ENCODE measurements at regions not wholly inside any gene's neighbourhood (a gene's known extent, or its start where the extent isn't known, plus 50 kb on each side); places are given as distances from the start of the nearest gene placed in this dataset.

GRCh38 chrX:143165778-143166177 lies 140.1 kb downstream of the SPANXN4 start:
- H3K79me2 ChIP-seq (replicated peaks; ENCODE audit: insufficient read depth): no peaks in the 10 kb centered on the region
- Mint-ChIP-seq H3K27ac (no peak overlapping the region), H3K27me3 (ENCODE audit: insufficient read depth, low read depth, poor library complexity) (no peaks in the 10 kb centered on the region), H3K36me3 (ENCODE audit: low read depth) (no peaks in the 10 kb centered on the region), H3K4me1 (peaks cover 10% of the 10 kb centered on the region; the same call in 2 of the 3 replicates), H3K4me3 (no peak overlapping the region), H3K9me3 (no peaks in the 10 kb centered on the region)
- no peaks in the 10 kb centered on the region for H4K20me1 ChIP-seq (replicated peaks; ENCODE audit: insufficient read depth)
- H3K36me3 ChIP-seq (ENCODE audit: insufficient read depth): no peaks in the 10 kb centered on the region
- no peak overlapping the region for H3K4me2 ChIP-seq
- H2AFZ ChIP-seq: no peak overlapping the region
- H3F3A ChIP-seq (replicated peaks; ENCODE audit: low read depth): no peaks in the 10 kb centered on the region
- H3K4me1 ChIP-seq (ENCODE audit: insufficient read depth): no peaks in the 10 kb centered on the region
- H3K27ac ChIP-seq (ENCODE audit: low read depth): no peak overlapping the region
- TF ChIP-seq ZNF462 (CRISPR knock-in tag; IDR thresholded peaks at IDR 0.05) (no peak), POLR2AphosphoS5 (IDR thresholded peaks at IDR 0.05; ENCODE audit: low read depth) (no peak), REST (IDR thresholded peaks at IDR 0.05; ENCODE audit: unreplicated experiment) (no peak), JUNB (IDR thresholded peaks at IDR 0.05; ENCODE audit: unreplicated experiment) (no peak), STAT1 (IDR thresholded peaks at IDR 0.05; ENCODE audit: unreplicated experiment) (no peak), ZNF114 (CRISPR knock-in tag; IDR thresholded peaks at IDR 0.05) (no peak), EZH2 (IDR thresholded peaks at IDR 0.05; ENCODE audit: low read depth, unreplicated experiment) (no peak), CREB1 (CRISPR knock-in tag; IDR thresholded peaks at IDR 0.05; ENCODE audit: low read depth) (no peak)
- TF ChIP-seq, protein P1, sequence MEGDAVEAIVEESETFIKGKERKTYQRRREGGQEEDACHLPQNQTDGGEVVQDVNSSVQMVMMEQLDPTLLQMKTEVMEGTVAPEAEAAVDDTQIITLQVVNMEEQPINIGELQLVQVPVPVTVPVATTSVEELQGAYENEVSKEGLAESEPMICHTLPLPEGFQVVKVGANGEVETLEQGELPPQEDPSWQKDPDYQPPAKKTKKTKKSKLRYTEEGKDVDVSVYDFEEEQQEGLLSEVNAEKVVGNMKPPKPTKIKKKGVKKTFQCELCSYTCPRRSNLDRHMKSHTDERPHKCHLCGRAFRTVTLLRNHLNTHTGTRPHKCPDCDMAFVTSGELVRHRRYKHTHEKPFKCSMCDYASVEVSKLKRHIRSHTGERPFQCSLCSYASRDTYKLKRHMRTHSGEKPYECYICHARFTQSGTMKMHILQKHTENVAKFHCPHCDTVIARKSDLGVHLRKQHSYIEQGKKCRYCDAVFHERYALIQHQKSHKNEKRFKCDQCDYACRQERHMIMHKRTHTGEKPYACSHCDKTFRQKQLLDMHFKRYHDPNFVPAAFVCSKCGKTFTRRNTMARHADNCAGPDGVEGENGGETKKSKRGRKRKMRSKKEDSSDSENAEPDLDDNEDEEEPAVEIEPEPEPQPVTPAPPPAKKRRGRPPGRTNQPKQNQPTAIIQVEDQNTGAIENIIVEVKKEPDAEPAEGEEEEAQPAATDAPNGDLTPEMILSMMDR (conservative IDR thresholded peaks at IDR 0.05; ENCODE audit: low read depth in 2 of 2): no peak
- ATAC-seq (no peak), DNase-seq (ENCODE audit: low spot score) (no peak)
- H3K9me2 ChIP-seq (ENCODE audit: insufficient read depth): no peaks in the 10 kb centered on the region
- H3K4me3 ChIP-seq: no peak overlapping the region
- no peaks in the 10 kb centered on the region for H3K27me3 ChIP-seq (ENCODE audit: insufficient read depth)

Data from GM23338 (cell line).